AG04449 (cell line): ENCODE measurements at regions not wholly inside any gene's neighbourhood (a gene's known extent, or its start where the extent isn't known, plus 50 kb on each side); places are given as distances from the start of the nearest gene placed in this dataset.

Experiments
- CTCF ChIA-PET: fragments of 350-600 bp; formaldehyde crosslinking; extraction: SDS; loops from one replicate; lab custom pipeline; 2021; ENCODE audit warnings: antibody characterized with exemption; lab: Yijun Ruan, JAX
- POLR2A ChIA-PET: fragments of 400-600, 350-600 bp; formaldehyde crosslinking; extraction: SDS; loops from one replicate; lab custom pipeline; 2020; ENCODE audit warnings: antibody characterized with exemption, inconsistent platforms; lab: Yijun Ruan, JAX
- DNase-seq: peaks from one replicate; pipeline ENCODE4 v3.0.0-alpha.2; 2010; ENCODE audit warnings: low read depth, low spot score
- H3K4me3 ChIP-seq: 2 replicates; pipeline ENCODE4 v1.5.1; 2011; ENCODE audit warnings: low read depth, mild to moderate bottlenecking, control low read depth, low read length
- CTCF ChIP-seq: IDR thresholded peaks from one replicate; pipeline ENCODE4 v1.5.1; 2011; ENCODE audit warnings: mild to moderate bottlenecking, moderate library complexity, low read length, control low read depth, inconsistent platforms; ENCODE audit not compliant: insufficient read depth; ENCODE audit errors: missing control alignments

- TF ChIP-seq CTCF, result no peak
- no peak for DNase-seq
- POLR2A ChIA-PET, result no interaction called here
- H3K4me3 ChIP-seq, result no peak overlapping the region
- CTCF ChIA-PET, result no interaction called here
Observed at GRCh38 chr3:182276512-182276911, 516.8 kb upstream of the ATP11B start.

GRCh38 chr3:182284793-182285192, 508.5 kb upstream of the ATP11B start:
- ChIA-PET POLR2A (no interaction called here), CTCF (no interaction called here)
- no peak for TF ChIP-seq CTCF
- no peak for DNase-seq
- H3K4me3 ChIP-seq, result no peak overlapping the region

GRCh38 chr3:182292591-182292990, 500.7 kb upstream of the ATP11B start:
- TF ChIP-seq CTCF, result no peak
- no peak overlapping the region for H3K4me3 ChIP-seq
- ChIA-PET POLR2A (no interaction called here), CTCF (no interaction called here)
- no peak for DNase-seq

- peak; percentile 71 for DNase-seq
- no peak overlapping the region for H3K4me3 ChIP-seq
- no peak for TF ChIP-seq CTCF
- ChIA-PET POLR2A (no interaction called here), CTCF (interaction anchor here (1.0 to 1.4 kb wide), 3 partner anchors 13 to 593 kb away, joined by 3 to 4 read pairs (median 3); no protein-coding TSS in a partner anchor)
Observed at GRCh38 chr3:182294256-182294655, 499.0 kb upstream of the ATP11B start.

- CTCF ChIA-PET, result interaction anchor here (1.0 to 1.4 kb wide), 3 partner anchors 12 to 593 kb away, joined by 3 to 4 read pairs (median 3); no protein-coding TSS in a partner anchor
- POLR2A ChIA-PET, result no interaction called here
- H3K4me3 ChIP-seq, result no peak overlapping the region
- no peak for DNase-seq
- TF ChIP-seq CTCF, result no peak
Observed at GRCh38 chr3:182294696-182295095, 498.6 kb upstream of the ATP11B start.

GRCh38 chr3:182300266-182300665, 493.0 kb upstream of the ATP11B start:
- ChIA-PET POLR2A (no interaction called here), CTCF (no interaction called here)
- H3K4me3 ChIP-seq, result no peak overlapping the region
- DNase-seq, result no peak
- TF ChIP-seq CTCF, result no peak
